H9 (cell line): ENCODE measurements at regions not wholly inside any gene's neighbourhood (a gene's known extent, or its start where the extent isn't known, plus 50 kb on each side); places are given as distances from the start of the nearest gene placed in this dataset.

Experiments used
- DNase-seq: peaks from one replicate; pipeline ENCODE4 v3.0.0-alpha.2; 2017
- H2AFZ ChIP-seq: one replicate; pipeline ENCODE4 v1.6.1; 2013; ENCODE audit warnings: mild to moderate bottlenecking, low read length, control low read depth, moderate library complexity
- H2AK5ac ChIP-seq: 2 replicates; pipeline ENCODE4 v1.6.1; 2013; ENCODE audit warnings: low read length, control low read depth, mixed read lengths; ENCODE audit not compliant: insufficient read length
- H2BK120ac ChIP-seq: one replicate; pipeline ENCODE4 v1.6.1; 2013; ENCODE audit warnings: low read depth, mild to moderate bottlenecking, low read length, control low read depth, inconsistent platforms; ENCODE audit not compliant: poor library complexity, severe bottlenecking
- H2BK12ac ChIP-seq: 2 replicates; pipeline ENCODE4 v1.6.1; 2013; ENCODE audit warnings: low read length, control low read depth, mixed read lengths, low read depth; ENCODE audit not compliant: insufficient read length
- H2BK15ac ChIP-seq: 2 replicates; pipeline ENCODE4 v1.6.1; 2013; ENCODE audit warnings: low read depth, low read length, control low read depth
- H2BK20ac ChIP-seq: one replicate; pipeline ENCODE4 v1.6.1; 2013; ENCODE audit warnings: low read depth, mild to moderate bottlenecking, low read length, control low read depth, inconsistent platforms; ENCODE audit not compliant: poor library complexity, severe bottlenecking
- H2BK5ac ChIP-seq: 2 replicates; pipeline ENCODE4 v1.6.1; 2013; ENCODE audit warnings: low read length, control low read depth, mixed read lengths; ENCODE audit not compliant: insufficient read length
- H3K14ac ChIP-seq: 2 replicates; pipeline ENCODE4 v1.6.1; 2013; ENCODE audit warnings: low read length, control low read depth; ENCODE audit not compliant: insufficient read depth
- H3K18ac ChIP-seq: 2 replicates; pipeline ENCODE4 v1.6.1; 2013; ENCODE audit warnings: low read depth, mild to moderate bottlenecking, mixed read lengths, low read length, control low read depth; ENCODE audit not compliant: insufficient read length
- H3K23ac ChIP-seq: 2 replicates; pipeline ENCODE4 v1.6.1; 2013; ENCODE audit warnings: low read length, control low read depth, mixed read lengths, low read depth; ENCODE audit not compliant: insufficient read length
- H3K23me2 ChIP-seq: 2 replicates; pipeline ENCODE4 v1.6.1; 2013; ENCODE audit warnings: low read depth, mild to moderate bottlenecking, mixed read lengths, low read length, control low read depth; ENCODE audit not compliant: insufficient read length, poor library complexity, severe bottlenecking
- H3K27ac ChIP-seq: 2 replicates; pipeline ENCODE4 v1.5.1; 2013; ENCODE audit warnings: low read length, control low read depth, mixed read lengths, low read depth; ENCODE audit not compliant: insufficient read length
- H3K27me3 ChIP-seq: 2 replicates; pipeline ENCODE4 v1.6.1; 2013; ENCODE audit warnings: low read length, control low read depth, inconsistent platforms; ENCODE audit not compliant: insufficient read depth
- H3K4ac ChIP-seq: 2 replicates; pipeline ENCODE4 v1.6.1; 2013; ENCODE audit warnings: low read depth, mild to moderate bottlenecking, control low read depth, inconsistent platforms, low read length, moderate library complexity
- H3K4me1 ChIP-seq: 2 replicates; pipeline ENCODE4 v1.6.1; 2013; ENCODE audit warnings: low read length, control low read depth, inconsistent platforms; ENCODE audit not compliant: insufficient read depth
- H3K4me2 ChIP-seq: 2 replicates; pipeline ENCODE4 v1.6.1; 2013; ENCODE audit warnings: low read length, control low read depth, mixed read lengths; ENCODE audit not compliant: insufficient read length, insufficient read depth
- H3K56ac ChIP-seq: 2 replicates; pipeline ENCODE4 v1.6.1; 2013; ENCODE audit warnings: low read depth, mild to moderate bottlenecking, mixed read lengths, low read length, control low read depth; ENCODE audit not compliant: insufficient read length
- H3K79me1 ChIP-seq: 2 replicates; pipeline ENCODE4 v1.6.1; 2013; ENCODE audit warnings: low read depth, mild to moderate bottlenecking, moderate library complexity, low read length, control low read depth, inconsistent platforms; ENCODE audit not compliant: insufficient read depth, poor library complexity, severe bottlenecking
- H3K79me2 ChIP-seq: 2 replicates; pipeline ENCODE4 v1.6.1; 2013; ENCODE audit warnings: low read length, control low read depth, inconsistent platforms; ENCODE audit not compliant: insufficient read depth
- H3K9ac ChIP-seq: 2 replicates; pipeline ENCODE4 v1.6.1; 2013; ENCODE audit warnings: low read length, control low read depth, mixed read lengths; ENCODE audit not compliant: insufficient read length; ENCODE audit errors: extremely low read depth
- H3K9me3 ChIP-seq: one replicate; pipeline ENCODE4 v1.6.1; 2013; ENCODE audit warnings: low read depth, low read length, inconsistent platforms; ENCODE audit not compliant: control insufficient read depth
- H3T11ph ChIP-seq: one replicate; pipeline ENCODE4 v1.6.1; 2013; ENCODE audit warnings: mild to moderate bottlenecking, low read length, control low read depth, inconsistent platforms
- H4K20me1 ChIP-seq: one replicate; pipeline ENCODE4 v1.6.1; 2013; ENCODE audit not compliant: control insufficient read depth, insufficient read length, insufficient read depth
- H4K5ac ChIP-seq: 2 replicates; pipeline ENCODE4 v1.6.1; 2013; ENCODE audit warnings: low read depth, mild to moderate bottlenecking, mixed read lengths, low read length, control low read depth; ENCODE audit not compliant: insufficient read length
- H4K8ac ChIP-seq: replicated peaks from 2 replicates; pipeline ENCODE4 v1.6.1; 2013; ENCODE audit warnings: low read length, control low read depth, mixed read lengths, low read depth; ENCODE audit not compliant: insufficient read length
- H4K91ac ChIP-seq: 2 replicates; pipeline ENCODE4 v1.6.1; 2013; ENCODE audit warnings: low read depth, mild to moderate bottlenecking, moderate library complexity, mixed read lengths, low read length, control low read depth; ENCODE audit not compliant: insufficient read length
- H3K27ac Mint-ChIP-seq, 3 experiments: 2 replicates in 2 of 3; 3 replicates in 1 of 3; pipeline ENCODE4 v1.8.0; 2020 to 2021; ENCODE audit warnings: mixed read lengths in 3 of 3, mild to moderate bottlenecking in 1 of 3, moderate library complexity in 1 of 3
- H3K27me3 Mint-ChIP-seq: 2 replicates; pipeline ENCODE4 v1.8.0; 2021; ENCODE audit warnings: low read depth, mild to moderate bottlenecking, moderate library complexity, mixed read lengths
- H3K36me3 Mint-ChIP-seq, 3 experiments: 2 replicates in 2 of 3; 3 replicates in 1 of 3; pipeline ENCODE4 v1.8.0; 2020 to 2021; ENCODE audit warnings: low read depth in 3 of 3, mixed read lengths in 3 of 3; ENCODE audit not compliant: insufficient read depth in 1 of 3
- H3K4me1 Mint-ChIP-seq, 2 experiments: 2 replicates each; pipeline ENCODE4 v1.8.0; 2020; ENCODE audit warnings: mixed read lengths in 2 of 2
- H3K4me3 Mint-ChIP-seq, 2 experiments: 2 replicates in 1 of 2; 3 replicates in 1 of 2; pipeline ENCODE4 v1.8.0; 2020 to 2021; ENCODE audit warnings: mild to moderate bottlenecking in 2 of 2, mixed read lengths in 2 of 2, moderate library complexity in 1 of 2
- H3K9me3 Mint-ChIP-seq, 2 experiments: 2 replicates in 1 of 2; 3 replicates in 1 of 2; pipeline ENCODE4 v1.8.0; 2020; ENCODE audit warnings: mild to moderate bottlenecking in 2 of 2, mixed read lengths in 2 of 2, moderate library complexity in 1 of 2
- WGBS: extraction: QIAGEN DNeasy Blood & Tissue Kit; methylation state at CpG from one replicate; pipeline ENCODE4 v1.1.7; 2013; ENCODE audit warnings: missing lambda C conversion rate, low lambda C conversion rate, mixed read lengths; ENCODE audit not compliant: insufficient read length; ENCODE audit errors: extremely low coverage; 5-methylcytosine and 5-hydroxymethylcytosine counted together
- TF ChIP-seq, protein P1 (sequence below): fragments of 200-600 bp; sonication (generic); conservative IDR thresholded peaks from 3 replicates; pipeline ENCODE4 v1.8.0; 2021; ENCODE audit warnings: antibody characterized with exemption, mild to moderate bottlenecking

DNA sequence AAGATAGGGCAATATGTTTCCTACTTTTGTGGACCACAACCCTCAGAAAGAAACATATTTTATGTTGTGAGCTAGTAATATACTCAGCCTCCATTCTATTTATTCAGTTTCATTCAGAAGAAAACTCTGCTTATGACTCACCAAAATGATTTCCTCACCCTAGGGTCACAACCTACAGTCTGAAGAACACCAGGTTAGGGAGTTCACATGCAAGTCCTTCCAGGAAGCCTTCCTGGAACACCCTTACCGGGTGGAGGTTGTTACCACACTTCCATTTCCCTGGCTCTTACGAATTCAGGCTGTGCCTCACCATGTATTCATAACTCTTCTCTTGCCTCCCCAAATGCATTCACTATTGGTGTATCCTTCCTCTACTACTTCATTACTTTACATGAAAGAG, 228.0 kb upstream of the ADAMTS9 start:
- Histone ChIP-seq H3K9me3 (no peaks in the 10 kb centered on the region), H2BK5ac (no peak overlapping the region), H4K91ac (no peak overlapping the region), H3K14ac (no peak overlapping the region), H3K27me3 (no peaks in the 10 kb centered on the region), H2BK20ac (no peak overlapping the region), H3K79me2 (no peaks in the 10 kb centered on the region), H4K20me1 (no peaks in the 10 kb centered on the region), H2BK15ac (no peak overlapping the region), H2AFZ (no peak overlapping the region), H3K9ac (no peak overlapping the region), H2AK5ac (no peak overlapping the region), H3K4me2 (no peak overlapping the region), H3K23ac (no peak overlapping the region), H3K18ac (no peak overlapping the region), H3K79me1 (no peaks in the 10 kb centered on the region), H3K23me2 (no peaks in the 10 kb centered on the region), H2BK12ac (no peak overlapping the region), H2BK120ac (no peak overlapping the region), H4K8ac (no peak overlapping the region), H3K27ac (no peak overlapping the region), H3K4me1 (peaks cover 6% of the 10 kb centered on the region; the same call in 1 of the 2 replicates), H3K4ac (no peak overlapping the region), H3K56ac (no peak overlapping the region), H3T11ph (no peak overlapping the region), H4K5ac (no peak overlapping the region)
- no peak overlapping the region for H3K27ac Mint-ChIP-seq
- peaks cover 0 to 6% of the 10 kb centered on the region in 2 experiments; a peak in 3 of 5 replicates for H3K9me3 Mint-ChIP-seq
- no peak overlapping the region for H3K4me3 Mint-ChIP-seq
- DNase-seq = no peak
- TF ChIP-seq, protein P1, sequence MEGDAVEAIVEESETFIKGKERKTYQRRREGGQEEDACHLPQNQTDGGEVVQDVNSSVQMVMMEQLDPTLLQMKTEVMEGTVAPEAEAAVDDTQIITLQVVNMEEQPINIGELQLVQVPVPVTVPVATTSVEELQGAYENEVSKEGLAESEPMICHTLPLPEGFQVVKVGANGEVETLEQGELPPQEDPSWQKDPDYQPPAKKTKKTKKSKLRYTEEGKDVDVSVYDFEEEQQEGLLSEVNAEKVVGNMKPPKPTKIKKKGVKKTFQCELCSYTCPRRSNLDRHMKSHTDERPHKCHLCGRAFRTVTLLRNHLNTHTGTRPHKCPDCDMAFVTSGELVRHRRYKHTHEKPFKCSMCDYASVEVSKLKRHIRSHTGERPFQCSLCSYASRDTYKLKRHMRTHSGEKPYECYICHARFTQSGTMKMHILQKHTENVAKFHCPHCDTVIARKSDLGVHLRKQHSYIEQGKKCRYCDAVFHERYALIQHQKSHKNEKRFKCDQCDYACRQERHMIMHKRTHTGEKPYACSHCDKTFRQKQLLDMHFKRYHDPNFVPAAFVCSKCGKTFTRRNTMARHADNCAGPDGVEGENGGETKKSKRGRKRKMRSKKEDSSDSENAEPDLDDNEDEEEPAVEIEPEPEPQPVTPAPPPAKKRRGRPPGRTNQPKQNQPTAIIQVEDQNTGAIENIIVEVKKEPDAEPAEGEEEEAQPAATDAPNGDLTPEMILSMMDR = no peak
- H3K36me3 Mint-ChIP-seq = peaks cover 3 to 9% (median 4%) of the 10 kb centered on the region in 3 experiments; a peak in 3 of 7 replicates
- no CpG with 5 or more reads among the region's 2 CpGs for WGBS
- H3K27me3 Mint-ChIP-seq = peaks cover 32% of the 10 kb centered on the region
- peaks cover 38 to 42% of the 10 kb centered on the region in 2 experiments for H3K4me1 Mint-ChIP-seq
